ENCODE measurements at regions not wholly inside any gene's neighbourhood (a gene's known extent, or its start where the extent isn't known, plus 50 kb on each side); places are given as distances from the start of the nearest gene placed in this dataset.

- Histone ChIP-seq H3K4me3 (no peak overlapping the region), H3K36me3 (no peaks in the 10 kb centered on the region), H3K9me3 (no peaks in the 10 kb centered on the region), H3K27ac (no peak overlapping the region), H3K4me1 (no peaks in the 10 kb centered on the region), H3K27me3 (no peaks in the 10 kb centered on the region)
- TF ChIP-seq POLR2A (IDR thresholded peaks at IDR 0.05) = no peak
- peak in 2 of 6 experiments; percentile 14 to 30 for TF ChIP-seq CTCF (IDR thresholded peaks at IDR 0.05)
- no peak for DNase-seq
- ATAC-seq (ENCODE audit: low FRiP score in 2 of 2) = no peak
- 71 to 74% methylated on average over 5 of the region's 5 CpGs for WGBS, 2 donors
Measured at GRCh38 chr6:18527836-18528743, 140.9 kb downstream of the RNF144B start.

- Histone ChIP-seq H3K4me1 (no peaks in the 10 kb centered on the region), H3K4me3 (no peak overlapping the region), H3K27me3 (no peaks in the 10 kb centered on the region), H3K36me3 (no peaks in the 10 kb centered on the region), H3K9me3 (no peaks in the 10 kb centered on the region), H3K27ac (no peak overlapping the region)
- ATAC-seq (ENCODE audit: low FRiP score in 2 of 2) (no peak), DNase-seq (no peak)
- TF ChIP-seq POLR2A (IDR thresholded peaks at IDR 0.05) (no peak), CTCF (IDR thresholded peaks at IDR 0.05) (no peak), POLR2AphosphoS5 (IDR thresholded peaks at IDR 0.05) (no peak), EP300 (IDR thresholded peaks at IDR 0.05) (no peak)
- 75 to 81% methylated on average over 1 of the region's 1 CpG for WGBS, 2 donors
Measured at GRCh38 chr6:18530201-18530600, 143.1 kb downstream of the RNF144B start.

- WGBS, 2 donors = 81 to 86% methylated on average over 2 of the region's 2 CpGs
- no peak for DNase-seq
- H3K9me3 ChIP-seq = no peaks in the 10 kb centered on the region
- TF ChIP-seq CTCF (IDR thresholded peaks at IDR 0.05) (no peak), POLR2AphosphoS5 (IDR thresholded peaks at IDR 0.05) (no peak), POLR2A (IDR thresholded peaks at IDR 0.05) (no peak), EP300 (IDR thresholded peaks at IDR 0.05) (no peak)
- no peaks in the 10 kb centered on the region for H3K27me3 ChIP-seq
- H3K27ac ChIP-seq = no peak overlapping the region
- no peaks in the 10 kb centered on the region for H3K4me1 ChIP-seq
- no peak for ATAC-seq (ENCODE audit: low FRiP score in 2 of 2)
- no peak overlapping the region for H3K4me3 ChIP-seq
- no peaks in the 10 kb centered on the region for H3K36me3 ChIP-seq
Measured at GRCh38 chr6:18532139-18532538, 145.0 kb downstream of the RNF144B start.

GRCh38 chr6:18533793-18534192 lies 146.6 kb downstream of the RNF144B start:
- no peaks in the 10 kb centered on the region for H3K27me3 ChIP-seq
- ATAC-seq (ENCODE audit: low FRiP score in 2 of 2) = no peak
- H3K4me1 ChIP-seq = no peaks in the 10 kb centered on the region
- no peak overlapping the region for H3K4me3 ChIP-seq
- no peaks in the 10 kb centered on the region for H3K36me3 ChIP-seq
- no peak for DNase-seq
- WGBS, 2 donors = 62 to 68% methylated on average over 5 of the region's 5 CpGs
- no peak overlapping the region for H3K27ac ChIP-seq
- TF ChIP-seq CTCF (IDR thresholded peaks at IDR 0.05) = no peak
- no peak for TF ChIP-seq POLR2A (IDR thresholded peaks at IDR 0.05)
- no peak for TF ChIP-seq EP300 (IDR thresholded peaks at IDR 0.05)
- TF ChIP-seq POLR2AphosphoS5 (IDR thresholded peaks at IDR 0.05) = no peak
- no peaks in the 10 kb centered on the region for H3K9me3 ChIP-seq

- no peaks in the 10 kb centered on the region for H3K36me3 ChIP-seq
- no peaks in the 10 kb centered on the region for H3K4me1 ChIP-seq
- DNase-seq = no peak
- WGBS, 2 donors = 49 to 57% methylated on average over 4 to 6 of the region's 6 CpGs
- TF ChIP-seq POLR2AphosphoS5 (IDR thresholded peaks at IDR 0.05) (no peak), CTCF (IDR thresholded peaks at IDR 0.05) (no peak), POLR2A (IDR thresholded peaks at IDR 0.05) (no peak), EP300 (IDR thresholded peaks at IDR 0.05) (no peak)
- H3K4me3 ChIP-seq = no peak overlapping the region
- H3K27me3 ChIP-seq = no peaks in the 10 kb centered on the region
- no peaks in the 10 kb centered on the region for H3K9me3 ChIP-seq
- no peak overlapping the region for H3K27ac ChIP-seq
- no peak for ATAC-seq (ENCODE audit: low FRiP score in 2 of 2)
Measured at GRCh38 chr6:18536591-18537055, 149.5 kb downstream of the RNF144B start.

All from upper lobe of left lung (tissue), 6 donors.